GM18517 (cell line): ENCODE measurements at regions not wholly inside any gene's neighbourhood (a gene's known extent, or its start where the extent isn't known, plus 50 kb on each side); places are given as distances from the start of the nearest gene placed in this dataset.
"Not testable (repeated sequence)": the region's sequence is repeated elsewhere in the genome, so short reads cannot be mapped to it uniquely, and the experiment has no call there.

ENCODE experiments used
- ATAC-seq: cut with Tn5 transposase; IDR thresholded peaks from one replicate; pipeline ENCODE4 v1.9.1; 2021; ENCODE audit warnings: mild to moderate bottlenecking, moderate library complexity; ENCODE audit not compliant: unreplicated experiment

DNA sequence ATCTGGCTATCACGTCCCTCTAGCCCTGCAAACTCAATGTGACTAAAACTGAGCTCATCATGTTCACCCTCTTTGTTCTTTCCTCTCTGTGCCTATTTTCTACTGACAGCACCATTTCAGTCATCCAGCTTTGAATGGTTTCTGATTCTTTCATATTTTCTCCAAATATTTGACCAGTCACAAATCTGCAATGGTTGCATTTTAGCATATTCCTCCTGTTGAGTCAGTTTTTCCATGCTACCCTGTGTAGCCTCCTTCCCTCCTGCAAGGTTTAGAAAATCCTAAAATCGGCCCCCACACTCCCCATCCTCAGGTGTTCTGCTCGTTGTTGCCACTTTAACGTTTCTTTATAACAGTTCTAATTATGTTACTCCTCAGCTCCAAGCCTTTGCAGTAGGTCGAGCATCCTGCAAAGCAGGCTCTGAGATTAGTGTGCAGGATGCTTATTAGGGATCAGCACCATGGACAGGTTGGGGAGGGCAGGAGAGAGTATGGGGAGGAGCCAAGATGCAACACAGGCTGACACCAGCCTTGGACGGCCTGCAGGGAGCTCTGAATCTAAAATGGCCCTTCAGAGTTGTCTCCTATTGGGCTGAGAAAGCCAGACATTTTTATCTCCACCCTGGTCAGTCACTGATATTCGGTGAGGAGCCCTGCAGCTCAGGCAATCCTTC lies 531.0 kb upstream of the COBL start:
- no peak for ATAC-seq

DNA sequence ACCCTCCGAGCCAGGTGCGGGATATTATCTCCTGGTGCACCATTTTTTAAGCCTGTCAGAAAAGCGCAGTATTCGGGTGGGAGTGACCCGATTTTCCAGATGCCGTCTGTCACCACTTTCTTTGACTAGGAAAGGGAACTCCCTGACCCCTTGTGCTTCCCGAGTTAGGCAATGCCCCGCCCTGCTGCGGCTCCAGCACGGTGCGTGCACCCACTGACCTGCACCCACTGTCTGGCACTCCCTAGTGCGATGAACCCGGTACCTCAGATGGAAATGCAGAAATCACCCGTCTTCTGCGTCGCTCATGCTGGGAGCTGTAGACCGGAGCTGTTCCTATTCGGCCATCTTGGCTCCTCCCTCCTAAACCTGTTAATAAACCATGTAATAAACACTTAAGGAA lies 522.5 kb upstream of the COBL start:
- not testable (repeated sequence) for ATAC-seq

DNA sequence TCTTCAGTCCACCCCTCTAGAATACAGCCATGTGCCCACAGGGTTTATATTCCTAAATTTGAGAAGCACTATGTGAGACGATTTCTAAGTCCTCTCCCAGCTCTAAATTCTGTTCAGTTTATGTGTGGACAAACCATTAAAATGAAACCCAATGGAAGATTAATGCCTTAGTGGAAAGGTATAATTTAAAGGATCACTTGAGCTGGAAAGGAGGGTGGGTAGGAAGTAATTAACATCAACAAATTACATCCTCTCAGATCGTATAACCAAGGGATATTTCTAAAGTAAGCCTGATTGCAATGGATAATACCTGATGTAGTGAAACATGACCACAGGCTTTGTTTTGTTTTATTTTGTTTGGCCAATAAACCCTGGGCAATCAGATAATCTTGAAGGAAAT lies 511.0 kb upstream of the COBL start:
- no peak for ATAC-seq

DNA sequence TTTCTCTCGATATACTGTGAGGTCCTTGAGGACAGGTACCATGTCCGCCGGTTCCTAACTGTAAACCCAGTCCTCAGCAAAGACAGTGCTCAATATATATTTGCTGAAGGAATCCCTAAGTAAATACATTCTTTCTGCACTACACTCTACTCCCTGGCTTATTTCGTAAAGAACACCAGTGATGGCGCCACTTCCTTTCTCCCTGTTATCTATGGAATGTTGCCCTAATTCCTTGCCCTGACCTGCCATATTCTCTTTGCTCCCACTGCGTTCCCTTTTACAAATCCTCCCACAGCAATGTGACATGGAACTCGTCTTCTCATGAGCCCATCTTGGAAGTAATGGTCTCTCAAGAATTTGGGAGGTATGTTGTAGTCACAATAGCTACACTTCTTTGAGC lies 507.4 kb upstream of the COBL start:
- ATAC-seq = no peak

DNA sequence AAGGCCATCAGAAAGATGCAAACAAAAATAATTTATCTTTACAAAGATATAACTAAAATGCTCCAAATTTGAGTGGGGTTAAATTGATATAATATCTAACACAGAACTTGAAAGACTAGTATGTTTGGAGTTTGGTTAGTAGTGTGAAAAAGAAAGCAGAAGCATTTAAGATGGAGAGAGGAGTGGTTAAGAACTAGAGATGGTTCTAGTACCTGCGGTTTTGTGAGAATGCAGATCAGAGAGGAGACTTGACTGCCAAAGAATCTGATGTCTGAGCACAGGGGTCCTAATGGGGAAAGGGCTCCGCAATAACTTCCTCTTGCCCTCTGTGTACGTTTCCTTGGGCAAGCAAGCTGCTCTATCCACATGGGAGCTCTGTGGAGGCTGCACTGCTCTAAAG lies 506.8 kb upstream of the COBL start:
- ATAC-seq = no peak

DNA sequence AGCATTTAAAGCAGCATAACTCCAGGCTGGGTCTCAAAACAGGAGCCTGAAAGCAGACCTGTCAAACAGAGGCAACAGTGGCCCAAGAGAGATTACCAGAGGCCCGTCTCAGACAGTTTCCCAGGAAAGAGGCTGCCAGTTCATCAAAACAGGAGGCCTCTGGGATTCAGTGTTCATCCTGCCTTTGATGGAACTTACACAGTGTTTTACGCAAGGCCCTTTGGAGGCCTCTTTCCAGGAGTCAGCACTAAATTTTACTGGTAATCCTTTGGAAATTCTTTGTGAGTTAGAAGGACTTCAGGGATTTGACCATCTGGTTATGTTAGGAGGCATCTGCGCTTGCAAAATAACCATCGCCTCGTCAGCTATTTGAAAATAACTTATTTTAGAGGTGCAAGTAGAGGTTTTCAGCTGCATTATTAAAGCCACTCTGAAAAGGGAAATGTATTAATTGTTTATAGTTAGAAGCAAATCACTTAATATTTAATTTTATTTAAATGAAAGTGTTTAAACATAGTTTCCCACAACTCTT lies 501.2 kb upstream of the COBL start:
- no peak for ATAC-seq

DNA sequence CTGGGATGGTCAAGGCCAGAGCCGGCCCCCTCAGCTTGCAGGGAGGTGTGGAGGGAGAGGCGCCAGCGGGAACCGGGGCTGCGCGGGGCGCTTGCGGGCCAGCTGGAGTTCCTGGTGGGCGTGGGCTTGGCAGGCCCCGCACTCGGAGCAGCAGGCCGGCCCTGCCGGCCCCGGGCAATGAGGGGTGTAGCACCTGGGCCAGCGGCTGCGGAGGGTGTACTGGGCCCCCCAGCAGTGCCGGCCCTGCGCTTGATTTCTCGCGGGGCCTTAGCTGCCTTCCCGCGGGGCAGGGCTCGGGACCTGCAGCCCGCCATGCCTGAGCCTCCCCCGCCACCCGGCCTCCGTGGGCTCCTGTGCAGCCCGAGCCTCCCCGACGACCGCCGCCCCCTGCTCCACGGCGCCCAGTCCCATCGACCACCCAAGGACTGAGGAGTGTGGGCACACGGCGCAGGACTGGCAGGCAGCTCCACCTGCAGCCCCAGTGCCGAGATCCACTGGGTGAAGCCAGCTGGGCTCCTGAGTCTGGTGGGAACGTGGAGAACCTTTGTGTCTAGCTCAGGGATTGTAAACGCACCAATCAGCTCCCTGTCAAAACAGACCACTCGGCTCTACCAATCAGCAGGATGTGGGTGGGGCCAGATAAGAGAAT lies 489.3 kb upstream of the COBL start:
- ATAC-seq = not testable (repeated sequence)

DNA sequence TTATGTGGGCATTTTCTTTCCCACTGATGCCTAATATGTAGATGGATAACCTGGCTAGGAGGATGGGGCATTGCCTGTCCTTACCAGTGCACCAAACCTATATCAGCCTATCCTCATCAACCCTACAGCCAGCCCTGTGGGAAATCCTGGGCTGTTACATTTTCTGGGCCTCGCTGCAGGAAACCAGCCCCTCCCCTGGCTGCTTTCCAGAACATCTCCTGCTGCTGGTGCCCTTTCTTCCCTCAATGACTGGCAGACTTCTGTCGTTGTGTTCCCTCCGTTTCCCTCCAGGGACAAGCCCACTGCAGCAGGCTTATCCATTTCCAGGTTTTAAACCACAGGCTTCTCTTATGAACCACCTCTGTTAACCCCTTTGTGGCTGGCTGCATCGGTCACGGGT lies 486.1 kb upstream of the COBL start:
- no peak for ATAC-seq

DNA sequence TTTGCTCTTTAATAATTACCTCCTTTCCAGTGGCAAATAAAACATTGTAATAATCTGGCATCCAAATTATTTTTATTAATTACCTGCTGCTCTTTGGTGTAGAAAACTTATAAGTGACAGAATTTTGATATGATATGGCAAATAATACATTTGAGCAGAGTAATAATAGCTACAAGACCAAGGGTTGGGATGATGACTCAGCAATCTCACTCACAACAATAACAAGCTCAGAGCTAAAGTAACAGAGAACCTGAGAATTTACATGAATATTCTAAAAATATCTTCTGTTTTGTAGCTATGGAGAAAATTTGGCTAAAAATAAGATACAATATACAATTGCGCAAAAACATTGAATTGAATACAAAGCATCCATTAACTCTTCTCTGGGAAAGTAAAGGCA lies 480.8 kb upstream of the COBL start:
- ATAC-seq = no peak

DNA sequence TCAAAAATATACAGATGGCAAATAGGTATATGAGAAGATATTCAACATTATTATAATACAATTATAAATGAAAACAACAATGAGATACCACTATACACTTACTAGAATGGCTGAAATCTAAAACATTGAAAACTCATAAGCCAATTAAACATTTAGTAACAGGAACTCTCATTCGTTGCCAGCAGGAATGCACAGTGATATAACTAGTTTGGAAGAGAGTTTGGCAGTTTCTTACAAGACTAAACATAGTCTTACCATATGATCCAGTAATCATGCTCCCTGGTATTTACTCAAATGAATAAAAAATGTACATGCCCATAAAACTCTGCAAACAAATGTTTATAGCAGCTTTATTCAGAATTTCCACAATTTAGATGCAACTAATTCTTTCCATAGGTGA lies 476.2 kb upstream of the COBL start:
- no peak for ATAC-seq

DNA sequence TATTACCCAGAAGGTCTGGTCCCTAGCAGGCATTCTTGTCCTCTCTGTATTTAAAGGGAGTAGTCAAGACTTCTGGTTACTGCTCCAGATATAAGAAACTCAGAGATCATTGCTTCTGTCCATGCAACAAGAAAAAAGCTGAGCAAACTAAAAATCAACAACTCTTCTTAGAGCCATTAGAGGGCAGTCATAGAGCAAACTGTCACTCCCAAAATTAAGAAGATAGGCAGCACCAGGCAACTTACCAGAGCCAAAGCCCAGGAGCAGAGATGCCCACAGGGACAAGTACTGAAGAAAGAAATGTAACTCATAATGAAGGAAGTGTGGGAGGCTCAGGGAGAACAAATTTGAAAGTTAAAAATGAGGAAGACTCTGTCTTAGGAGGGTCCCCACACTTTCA lies 472.9 kb upstream of the COBL start:
- ATAC-seq = no peak

DNA sequence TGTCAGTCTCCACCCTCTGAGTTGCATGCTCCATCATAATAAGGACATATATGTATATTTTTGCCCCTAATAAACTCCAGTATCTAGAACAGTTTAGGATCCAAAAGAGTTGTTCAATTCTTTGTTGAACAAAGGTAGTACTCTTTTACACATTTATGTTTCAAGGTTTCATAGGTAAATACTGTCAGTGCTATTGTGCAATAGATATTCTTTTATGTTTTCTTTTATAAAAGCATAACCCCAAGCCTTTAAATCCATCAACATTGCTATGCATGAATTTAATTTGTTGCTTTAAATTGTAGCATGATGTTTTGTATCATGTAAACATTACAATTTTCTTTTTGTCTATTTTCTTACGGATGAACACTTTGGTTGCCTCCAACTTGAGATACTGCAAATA lies 469.7 kb upstream of the COBL start:
- no peak for ATAC-seq

DNA sequence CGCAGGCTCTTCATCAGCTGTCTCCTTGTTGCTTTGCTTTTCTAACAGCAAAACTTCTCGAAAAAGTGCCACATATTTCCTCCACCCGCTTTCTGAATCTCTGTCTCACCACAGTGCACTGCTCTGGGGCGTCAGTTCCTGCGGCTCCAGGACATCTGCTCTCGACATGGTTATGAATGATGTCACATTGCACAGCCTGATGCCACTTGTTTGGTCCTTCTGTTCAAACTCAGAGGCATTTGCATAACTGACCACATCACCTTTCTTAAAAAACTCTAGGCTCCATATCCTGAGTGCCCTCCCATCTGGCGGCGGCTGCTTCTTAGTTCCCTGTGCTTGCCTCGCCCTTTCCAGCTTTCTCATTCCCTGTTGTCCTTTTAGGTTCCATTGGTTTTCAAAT lies 469.3 kb upstream of the COBL start:
- no peak for ATAC-seq

DNA sequence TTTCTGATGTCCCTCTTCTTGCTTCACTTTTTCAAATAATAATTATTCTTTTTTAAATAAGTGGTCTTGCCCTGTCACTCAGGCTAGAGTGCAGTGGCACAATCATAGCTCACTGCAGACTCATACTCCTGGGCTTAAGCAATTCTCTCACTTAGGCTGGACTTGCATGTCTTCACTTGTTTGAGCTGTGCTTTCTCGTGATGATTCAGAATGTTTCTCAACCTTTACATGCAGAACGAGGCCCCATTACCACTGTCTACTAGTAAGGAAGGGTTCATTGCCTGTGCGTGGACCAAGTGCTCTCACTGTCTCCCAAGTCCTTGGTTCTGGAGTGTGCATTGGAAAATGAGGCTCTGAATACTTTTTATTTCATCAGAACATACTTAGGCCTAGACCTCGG lies 468.6 kb upstream of the COBL start:
- no peak for ATAC-seq

DNA sequence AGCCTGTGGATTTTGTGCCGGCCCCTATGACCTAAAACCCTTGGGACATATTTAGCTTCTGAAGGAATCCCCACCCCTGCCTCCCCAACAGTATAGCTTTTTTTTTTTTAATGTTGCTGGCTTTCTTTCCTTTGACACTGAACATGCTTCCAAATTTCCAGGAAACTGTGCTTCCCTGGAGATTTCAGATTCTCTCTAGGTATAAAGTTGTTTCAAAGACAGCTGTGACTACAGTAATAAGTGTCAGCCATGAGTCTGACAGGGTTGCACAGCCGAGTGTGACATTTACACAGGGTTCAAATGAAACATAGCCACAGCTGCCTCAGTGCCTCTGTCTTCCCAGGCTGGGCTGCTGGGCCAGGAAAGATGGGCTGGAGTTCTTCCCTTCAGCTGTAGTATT lies 466.6 kb upstream of the COBL start:
- ATAC-seq = no peak

DNA sequence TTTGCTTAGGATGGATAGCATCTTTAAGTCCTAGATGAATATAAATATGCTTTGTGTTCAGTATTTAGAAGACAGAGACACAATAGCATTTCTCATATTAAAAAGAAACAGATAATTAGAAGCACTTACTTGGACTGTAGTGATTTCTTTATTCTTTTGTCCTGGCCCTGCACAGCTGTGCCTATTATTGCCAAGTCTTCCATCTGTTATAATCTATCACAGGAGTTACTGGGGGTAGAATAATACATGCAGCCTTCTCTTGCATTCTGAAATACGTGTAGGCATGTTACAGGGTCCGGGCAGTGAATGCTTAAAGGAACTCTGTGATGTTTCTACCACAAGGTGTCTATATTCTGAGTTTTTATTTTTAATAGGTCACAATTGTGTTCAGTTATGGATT lies 461.5 kb upstream of the COBL start:
- no peak for ATAC-seq

DNA sequence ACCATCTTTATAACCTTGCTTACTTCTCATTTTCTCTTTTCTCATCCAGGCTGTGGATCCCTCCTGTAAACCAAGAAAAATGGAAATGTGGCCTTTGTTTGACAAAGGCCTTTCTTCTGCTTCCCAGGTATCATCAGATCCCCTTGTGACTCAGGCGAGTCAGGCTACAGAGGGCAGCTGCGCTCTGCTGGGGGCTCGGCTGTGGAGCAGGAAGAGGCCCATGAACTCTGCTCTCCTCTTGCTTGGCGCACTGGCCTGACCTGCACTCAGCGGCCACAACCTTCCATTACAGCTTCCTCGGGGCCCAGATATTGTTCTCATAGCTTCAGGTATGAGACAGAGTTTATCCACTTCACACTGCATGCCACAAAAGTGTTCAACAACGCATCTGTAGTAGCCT lies 457.6 kb upstream of the COBL start:
- no peak for ATAC-seq

DNA sequence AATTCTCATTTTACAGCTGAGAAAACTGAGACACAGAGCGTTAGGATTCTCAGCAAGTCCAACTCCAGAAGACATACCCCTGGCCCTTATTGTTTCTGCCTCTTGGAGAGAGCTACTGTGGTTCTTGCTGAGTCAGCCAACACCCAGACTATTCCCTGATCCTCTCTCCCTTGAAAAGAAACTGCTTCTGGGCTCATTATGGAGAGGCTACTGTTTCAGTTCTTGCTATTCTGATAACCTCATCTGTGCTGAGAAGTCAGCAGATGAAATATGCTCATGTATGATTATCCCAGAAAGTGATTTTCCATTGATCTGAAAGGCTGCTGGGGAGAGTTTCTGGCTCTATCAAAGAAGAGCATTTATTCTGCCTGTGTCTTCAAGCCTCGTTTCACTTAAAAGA lies 455.6 kb upstream of the COBL start:
- ATAC-seq = no peak

DNA sequence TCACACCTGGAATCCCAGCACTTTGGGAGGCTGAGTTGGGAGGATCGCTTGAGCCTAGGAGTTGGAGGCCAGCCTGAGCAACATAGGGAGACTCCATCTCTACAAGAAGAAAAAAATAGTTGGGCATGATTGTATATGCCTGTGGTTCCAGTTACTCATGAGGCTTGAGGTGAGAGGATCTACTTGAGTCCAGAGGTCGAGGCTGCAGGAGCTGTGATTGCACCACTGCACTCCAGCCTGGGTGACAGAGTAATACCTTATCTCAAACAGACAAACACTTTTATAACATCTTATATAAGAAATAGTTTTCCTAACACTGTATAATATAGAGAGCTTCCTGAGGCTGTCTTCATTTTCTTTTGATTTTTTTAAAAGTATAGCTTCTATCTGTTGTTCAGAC lies 448.4 kb upstream of the COBL start:
- ATAC-seq = no peak

DNA sequence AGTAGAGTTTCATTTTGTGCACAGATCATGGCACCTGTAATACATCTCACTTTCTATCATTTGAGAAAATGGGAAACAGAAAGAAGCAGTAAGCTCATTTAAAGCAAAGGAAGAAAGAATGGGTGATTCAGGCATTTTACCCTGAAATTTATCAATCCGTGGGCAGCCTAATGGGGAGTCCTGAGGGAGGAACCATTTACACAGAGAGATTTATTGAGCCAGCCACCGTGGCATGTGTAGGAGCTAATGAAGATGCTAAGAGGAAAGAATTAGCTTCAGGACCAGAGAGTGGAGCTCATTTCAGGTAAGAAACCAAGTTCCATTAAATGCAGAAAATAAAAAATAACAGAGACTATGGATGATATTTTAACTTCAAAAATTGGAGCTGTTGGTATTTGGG lies 443.4 kb upstream of the COBL start:
- ATAC-seq = no peak

DNA sequence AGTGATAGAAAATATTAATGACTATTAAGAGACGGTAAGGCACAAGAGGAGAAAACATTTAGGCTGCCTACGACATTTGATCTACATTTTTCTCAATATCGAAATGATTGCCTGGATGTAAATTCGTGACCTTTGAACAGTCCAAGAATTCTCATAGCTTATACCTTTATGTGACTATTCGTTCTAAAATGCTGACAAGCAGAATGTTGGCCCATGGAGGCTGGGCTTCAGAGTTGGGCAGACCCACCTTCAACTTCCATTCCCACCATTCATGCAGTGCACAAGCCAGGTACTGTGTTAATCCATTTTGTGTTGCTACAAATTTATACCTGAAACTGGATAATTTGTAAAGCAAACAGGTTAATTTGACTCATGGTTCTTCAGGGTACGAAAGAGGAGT lies 441.4 kb upstream of the COBL start:
- ATAC-seq = no peak

DNA sequence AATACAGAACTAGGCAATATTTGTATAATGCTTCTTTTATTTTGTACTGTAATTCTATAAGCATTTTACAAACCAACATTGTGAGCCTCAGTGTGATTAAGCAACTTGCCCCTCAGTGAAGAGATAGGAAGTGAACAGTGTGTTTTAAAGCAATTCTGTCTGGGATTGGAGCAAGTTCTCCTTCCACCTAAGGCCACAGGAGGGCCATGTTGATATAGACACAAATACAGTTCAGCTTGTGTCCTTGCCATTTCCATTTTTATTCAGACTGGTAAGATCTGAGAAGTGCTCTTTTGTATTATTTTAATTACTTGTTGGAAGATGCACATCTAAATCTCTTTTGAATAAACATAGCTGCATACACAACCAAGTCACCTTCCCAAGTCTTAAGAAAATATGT lies 416.3 kb upstream of the COBL start:
- ATAC-seq = no peak

DNA sequence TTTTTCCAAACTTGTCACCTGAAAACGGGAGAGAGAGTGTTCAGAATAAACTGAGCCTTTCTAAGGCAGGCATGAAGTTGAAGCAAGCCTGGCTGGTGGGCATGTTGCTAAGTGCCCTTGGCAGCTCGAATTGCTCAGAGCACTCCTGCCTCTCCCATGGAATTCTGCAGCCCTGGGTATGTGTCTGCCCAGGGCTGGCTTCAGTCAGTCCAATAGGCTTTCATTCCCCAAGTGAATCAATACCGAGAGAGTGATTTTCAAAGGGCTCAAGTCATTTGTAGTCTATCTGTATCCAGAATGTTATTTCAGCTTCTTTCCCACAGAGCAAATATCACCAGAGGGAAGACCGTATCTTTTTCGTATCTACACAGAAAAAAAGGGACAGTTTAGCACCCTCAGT lies 415.5 kb upstream of the COBL start:
- ATAC-seq = no peak
